HS-5 (cell line): ENCODE measurements at regions not wholly inside any gene's neighbourhood (a gene's known extent, or its start where the extent isn't known, plus 50 kb on each side); places are given as distances from the start of the nearest gene placed in this dataset.
"Not testable (repeated sequence)": the region's sequence is repeated elsewhere in the genome, so short reads cannot be mapped to it uniquely, and the experiment has no call there.

Experiments used
- DNase-seq: peaks from one replicate; pipeline ENCODE4 v3.0.0-alpha.2; 2012; ENCODE audit warnings: low read depth

- DNase-seq, result not testable (repeated sequence)
These were observed 452.1 kb downstream of the GOLGA6L6 start for GRCh38 chr15:20089541-20089940.

- DNase-seq, result not testable (repeated sequence)
These were observed 457.6 kb downstream of the GOLGA6L6 start for GRCh38 chr15:20084026-20084425.

- not testable (repeated sequence) for DNase-seq
These were observed 467.5 kb downstream of the GOLGA6L6 start for GRCh38 chr15:20074082-20074481.

- DNase-seq, result not testable (repeated sequence)
These were observed 472.6 kb downstream of the GOLGA6L6 start for GRCh38 chr15:20069043-20069442.

- DNase-seq, result not testable (repeated sequence)
These were observed 475.4 kb downstream of the GOLGA6L6 start for GRCh38 chr15:20066173-20066572.

- DNase-seq, result not testable (repeated sequence)
These were observed 476.1 kb downstream of the GOLGA6L6 start for GRCh38 chr15:20065508-20065907.

- DNase-seq, result not testable (repeated sequence)
These were observed 478.4 kb downstream of the GOLGA6L6 start for GRCh38 chr15:20063167-20063566.

- not testable (repeated sequence) for DNase-seq
These were observed 480.8 kb downstream of the GOLGA6L6 start for GRCh38 chr15:20060838-20061237.

GRCh38 chr15:20056871-20057270 is 484.7 kb downstream of the GOLGA6L6 start:
- not testable (repeated sequence) for DNase-seq

GRCh38 chr15:20055921-20056320 is 485.7 kb downstream of the GOLGA6L6 start:
- DNase-seq, result not testable (repeated sequence)

GRCh38 chr15:20048189-20048588 is 493.4 kb downstream of the GOLGA6L6 start:
- not testable (repeated sequence) for DNase-seq

- not testable (repeated sequence) for DNase-seq
These were observed 496.4 kb downstream of the GOLGA6L6 start for GRCh38 chr15:20045165-20045564.

- not testable (repeated sequence) for DNase-seq
These were observed 500.9 kb downstream of the GOLGA6L6 start for GRCh38 chr15:20040691-20041090.

GRCh38 chr15:20025040-20025439 is 516.6 kb downstream of the GOLGA6L6 start:
- not testable (repeated sequence) for DNase-seq

- not testable (repeated sequence) for DNase-seq
These were observed 519.3 kb downstream of the GOLGA6L6 start for GRCh38 chr15:20022349-20022748.

GRCh38 chr15:20021351-20021750 is 520.2 kb downstream of the GOLGA6L6 start:
- not testable (repeated sequence) for DNase-seq

- DNase-seq, result not testable (repeated sequence)
These were observed 521.0 kb downstream of the GOLGA6L6 start for GRCh38 chr15:20020588-20020987.

GRCh38 chr15:20019758-20020157 is 521.8 kb downstream of the GOLGA6L6 start:
- not testable (repeated sequence) for DNase-seq

- not testable (repeated sequence) for DNase-seq
These were observed 524.0 kb downstream of the GOLGA6L6 start for GRCh38 chr15:20017581-20017980.

GRCh38 chr15:20016941-20017340 is 524.7 kb downstream of the GOLGA6L6 start:
- not testable (repeated sequence) for DNase-seq

GRCh38 chr15:20012837-20013236 is 528.8 kb downstream of the GOLGA6L6 start:
- DNase-seq, result not testable (repeated sequence)

GRCh38 chr15:20010759-20011158 is 530.8 kb downstream of the GOLGA6L6 start:
- not testable (repeated sequence) for DNase-seq

- not testable (repeated sequence) for DNase-seq
These were observed 532.0 kb downstream of the GOLGA6L6 start for GRCh38 chr15:20009619-20010018.

- DNase-seq, result not testable (repeated sequence)
These were observed 534.3 kb downstream of the GOLGA6L6 start for GRCh38 chr15:20007338-20007737.
